22Rv1 (cell line): ENCODE measurements at regions not wholly inside any gene's neighbourhood (a gene's known extent, or its start where the extent isn't known, plus 50 kb on each side); places are given as distances from the start of the nearest gene placed in this dataset.

Experiments
- H3K27ac ChIP-seq: fragments of 450-650 bp; 2 replicates; pipeline ENCODE4 v1.5.1; 2017
- CTCF ChIP-seq: fragments of 450-650 bp; IDR thresholded peaks from 2 replicates; pipeline ENCODE4 v1.5.1; 2017; ENCODE audit warnings: mild to moderate bottlenecking
- ZFX ChIP-seq: fragments of 450-650 bp; IDR thresholded peaks from 2 replicates; pipeline ENCODE4 v1.6.1; 2017; ENCODE audit warnings: antibody characterized with exemption, borderline replicate concordance

- no peak for TF ChIP-seq ZFX
- no peak for TF ChIP-seq CTCF
- H3K27ac ChIP-seq, result no peak overlapping the region
Observed at GRCh38 chr6:33962246-33963027, 158.6 kb upstream of the MLN start.

DNA sequence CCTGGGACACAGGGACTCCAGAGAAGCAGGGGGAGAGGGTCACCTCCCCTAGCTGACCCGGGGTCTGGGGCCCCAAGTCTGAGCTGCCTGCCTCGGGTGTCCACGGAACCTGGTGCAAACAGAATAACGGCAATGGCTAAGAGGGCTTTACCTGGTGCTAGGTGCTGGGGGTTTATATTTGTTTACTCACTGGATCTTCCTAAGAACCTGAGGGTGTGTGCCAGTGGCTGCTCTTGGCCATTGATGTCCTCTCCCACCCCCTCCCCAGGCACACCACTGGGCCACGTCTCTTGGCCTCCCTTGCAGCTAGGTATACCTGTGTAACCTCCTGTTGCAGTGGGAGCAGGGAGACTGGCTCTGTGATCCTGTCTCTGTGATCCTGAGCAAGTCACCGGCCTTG lies 157.9 kb upstream of the MLN start:
- H3K27ac ChIP-seq, result no peak overlapping the region
- TF ChIP-seq CTCF (no peak), ZFX (no peak)

DNA sequence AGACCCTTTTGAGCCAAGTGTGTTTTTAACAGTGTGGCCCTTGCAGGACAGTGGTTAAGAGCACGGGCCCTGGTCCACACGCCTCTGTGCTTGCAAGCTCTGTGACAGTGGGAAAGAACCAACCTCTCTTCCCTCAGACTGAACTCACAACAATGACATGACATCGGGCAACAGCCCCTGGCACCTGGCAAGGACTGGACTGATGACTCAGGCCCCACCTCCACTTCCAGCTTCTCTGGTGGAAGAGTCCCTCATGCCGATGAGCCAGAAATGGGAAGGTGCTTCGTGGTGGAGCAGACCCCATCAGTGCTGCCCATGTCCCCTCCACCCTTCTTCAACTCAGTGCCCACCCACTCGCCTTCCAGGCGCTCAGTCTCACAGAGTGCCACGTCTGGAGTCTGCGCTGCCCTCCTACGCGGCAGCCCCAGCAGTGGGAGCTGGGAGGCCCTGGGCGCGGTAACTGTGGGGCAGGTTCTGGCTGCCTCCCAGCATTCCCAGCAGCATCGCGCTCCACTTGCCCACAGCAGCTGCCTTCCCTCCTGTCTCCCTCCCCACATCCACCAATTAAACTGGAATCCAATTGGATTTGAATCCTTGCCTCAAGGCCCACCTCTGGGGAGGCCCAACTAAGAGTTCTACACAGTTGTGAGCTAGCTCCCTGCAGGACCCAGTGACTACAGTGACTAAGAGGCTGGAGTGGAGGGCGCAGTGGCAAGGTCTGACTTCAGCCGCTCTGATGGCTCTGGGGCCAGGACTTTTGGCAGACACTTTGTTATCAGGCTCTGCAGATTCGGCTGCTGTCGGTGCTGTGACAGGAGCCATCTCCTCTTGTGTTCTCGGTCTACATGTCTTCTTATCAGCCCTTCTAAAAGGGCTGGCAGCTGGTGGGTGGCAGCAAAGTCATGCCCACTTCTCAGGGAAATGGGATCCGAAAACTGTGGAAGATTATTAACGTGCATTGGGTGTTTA lies 156.8 kb upstream of the MLN start:
- TF ChIP-seq CTCF (no peak), ZFX (no peak)
- no peak overlapping the region for H3K27ac ChIP-seq

DNA sequence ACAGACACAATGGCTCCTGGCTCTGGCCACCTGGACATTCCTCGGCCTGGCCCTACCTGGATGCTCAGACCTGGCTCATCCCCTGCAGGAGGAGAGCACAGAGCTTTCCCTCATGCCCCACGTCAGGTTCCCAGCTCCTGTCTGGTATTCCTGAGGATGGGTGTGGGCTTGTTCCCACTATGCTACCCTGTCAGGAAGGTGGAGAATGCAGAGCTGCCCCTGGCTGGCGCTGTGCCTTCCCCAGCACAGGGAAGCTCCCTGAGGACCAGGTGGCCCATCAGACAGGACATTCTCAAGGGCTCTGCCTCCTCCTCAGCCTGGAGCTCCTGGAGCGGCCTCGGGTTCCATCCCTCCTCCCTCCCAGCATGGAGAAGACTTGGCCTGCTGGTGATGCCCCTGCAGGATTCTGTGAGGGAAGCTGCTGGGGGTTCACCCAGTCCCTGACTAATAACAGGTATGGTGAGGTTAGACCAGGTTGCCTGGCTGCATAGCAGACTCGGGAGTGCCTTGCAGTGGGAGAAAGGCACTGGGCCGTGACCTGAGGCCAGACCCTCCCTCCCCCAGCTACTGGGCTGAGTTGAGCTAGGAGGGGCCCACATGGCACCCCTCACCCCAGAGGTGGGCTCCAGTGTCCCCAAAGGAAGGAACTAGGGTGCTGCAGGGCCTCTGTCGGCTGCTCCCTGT lies 156.0 kb upstream of the MLN start:
- TF ChIP-seq CTCF, result no peak
- no peak for TF ChIP-seq ZFX
- H3K27ac ChIP-seq, result no peak overlapping the region

GRCh38 chr6:33959329-33959651 lies 155.5 kb upstream of the MLN start:
- no peak for TF ChIP-seq CTCF
- TF ChIP-seq ZFX, result no peak
- no peak overlapping the region for H3K27ac ChIP-seq

DNA sequence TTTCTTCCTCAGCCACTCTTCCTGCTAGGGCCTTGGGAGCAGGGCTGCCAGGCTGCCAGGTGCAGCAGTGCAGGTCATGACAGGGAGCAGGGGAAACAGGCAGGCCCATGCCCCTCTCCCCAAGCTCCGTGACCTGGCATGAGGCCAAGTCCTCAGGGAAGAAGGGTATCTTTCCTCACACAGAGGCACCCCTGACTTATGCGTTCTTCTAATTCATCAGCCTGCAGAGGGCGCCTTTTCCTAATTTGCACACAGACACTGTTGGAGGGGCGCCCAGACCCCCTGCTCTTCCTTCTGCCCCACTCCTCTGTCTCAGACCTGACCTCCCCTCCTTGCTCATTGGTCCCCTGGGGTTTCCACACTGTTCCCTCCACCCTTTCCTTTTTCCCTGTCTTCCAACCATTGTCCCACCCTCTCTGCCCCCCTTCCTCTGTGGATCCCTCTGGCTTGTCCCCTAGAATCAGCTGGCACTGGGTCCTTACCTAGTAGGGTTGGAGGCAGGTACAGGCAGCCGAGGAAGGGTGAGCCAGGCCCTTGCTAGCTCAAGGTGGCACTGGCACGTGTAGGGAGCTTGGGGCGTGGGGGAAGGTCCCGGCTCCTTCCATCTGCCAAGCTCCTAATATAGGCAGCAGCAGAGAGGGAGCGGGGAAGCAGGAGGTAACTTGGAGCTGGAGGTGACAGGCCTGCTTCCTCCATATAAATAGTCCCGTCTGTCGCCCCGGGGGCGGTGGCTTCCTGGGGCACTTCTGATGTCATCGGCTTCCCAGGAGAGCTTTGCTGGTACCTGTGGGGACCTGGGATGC lies 154.9 kb upstream of the MLN start:
- H3K27ac ChIP-seq, result no peak overlapping the region
- TF ChIP-seq ZFX (no peak), CTCF (peak; percentile 57)
